ENCODE measurements at regions not wholly inside any gene's neighbourhood (a gene's known extent, or its start where the extent isn't known, plus 50 kb on each side); places are given as distances from the start of the nearest gene placed in this dataset.

GRCh38 chrX:13902406-13902805 is 85.5 kb upstream of the GPM6B start:
- Histone ChIP-seq H3K27me3 (ENCODE audit: control insufficient read depth, insufficient read depth, low read length) (no peaks in the 10 kb centered on the region), H3K36me3 (ENCODE audit: control insufficient read depth, insufficient read depth, low read length) (no peaks in the 10 kb centered on the region), H3K4me1 (ENCODE audit: control insufficient read depth, insufficient read depth, low read length) (no peaks in the 10 kb centered on the region), H3K4me3 (ENCODE audit: low read depth in 2 of 2, low read length in 2 of 2) (no peak overlapping the region), H3K27ac (ENCODE audit: low read length) (no peak overlapping the region), H3K9me3 (ENCODE audit: control insufficient read depth, insufficient read depth, low read depth, low read length) (no peaks in the 10 kb centered on the region)
- ChIA-PET POLR2A (interaction anchor here (0.7 kb wide), 1 partner anchor 1295 kb away, joined by 3 read pairs; no protein-coding TSS in a partner anchor), CTCF (no interaction called here)
- no peak for DNase-seq (ENCODE audit: low read depth, low spot score)
- ATAC-seq, result no peak
- in situ Hi-C loops (cut with HindIII; ENCODE audit: low pct_unique_long_range_greater_than_20kb, low sequenced_read_pairs) (no loop called here), intact Hi-C loops (cut with micrococcal nuclease; ENCODE audit: unreplicated experiment) (no loop called here)
- TF ChIP-seq CTCF (IDR thresholded peaks at IDR 0.05), result no peak
- no peak for TF ChIP-seq SIN3A (IDR thresholded peaks at IDR 0.05; ENCODE audit: borderline replicate concordance, insufficient read depth, low read depth, low read length)
- TF ChIP-seq, protein P1, sequence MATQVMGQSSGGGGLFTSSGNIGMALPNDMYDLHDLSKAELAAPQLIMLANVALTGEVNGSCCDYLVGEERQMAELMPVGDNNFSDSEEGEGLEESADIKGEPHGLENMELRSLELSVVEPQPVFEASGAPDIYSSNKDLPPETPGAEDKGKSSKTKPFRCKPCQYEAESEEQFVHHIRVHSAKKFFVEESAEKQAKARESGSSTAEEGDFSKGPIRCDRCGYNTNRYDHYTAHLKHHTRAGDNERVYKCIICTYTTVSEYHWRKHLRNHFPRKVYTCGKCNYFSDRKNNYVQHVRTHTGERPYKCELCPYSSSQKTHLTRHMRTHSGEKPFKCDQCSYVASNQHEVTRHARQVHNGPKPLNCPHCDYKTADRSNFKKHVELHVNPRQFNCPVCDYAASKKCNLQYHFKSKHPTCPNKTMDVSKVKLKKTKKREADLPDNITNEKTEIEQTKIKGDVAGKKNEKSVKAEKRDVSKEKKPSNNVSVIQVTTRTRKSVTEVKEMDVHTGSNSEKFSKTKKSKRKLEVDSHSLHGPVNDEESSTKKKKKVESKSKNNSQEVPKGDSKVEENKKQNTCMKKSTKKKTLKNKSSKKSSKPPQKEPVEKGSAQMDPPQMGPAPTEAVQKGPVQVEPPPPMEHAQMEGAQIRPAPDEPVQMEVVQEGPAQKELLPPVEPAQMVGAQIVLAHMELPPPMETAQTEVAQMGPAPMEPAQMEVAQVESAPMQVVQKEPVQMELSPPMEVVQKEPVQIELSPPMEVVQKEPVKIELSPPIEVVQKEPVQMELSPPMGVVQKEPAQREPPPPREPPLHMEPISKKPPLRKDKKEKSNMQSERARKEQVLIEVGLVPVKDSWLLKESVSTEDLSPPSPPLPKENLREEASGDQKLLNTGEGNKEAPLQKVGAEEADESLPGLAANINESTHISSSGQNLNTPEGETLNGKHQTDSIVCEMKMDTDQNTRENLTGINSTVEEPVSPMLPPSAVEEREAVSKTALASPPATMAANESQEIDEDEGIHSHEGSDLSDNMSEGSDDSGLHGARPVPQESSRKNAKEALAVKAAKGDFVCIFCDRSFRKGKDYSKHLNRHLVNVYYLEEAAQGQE (IDR thresholded peaks at IDR 0.05; ENCODE audit: insufficient read depth in 1 of 2, low read depth in 2 of 2, low read length in 1 of 2), result no peak
- TF ChIP-seq POLR2AphosphoS5 (IDR thresholded peaks at IDR 0.05; ENCODE audit: low read depth, low read length), result no peak
- TF ChIP-seq TCF7L2 (IDR thresholded peaks at IDR 0.05; ENCODE audit: low read depth, low read length), result no peak
- BruUV-seq (replicated peaks), result no TSS peak

DNA sequence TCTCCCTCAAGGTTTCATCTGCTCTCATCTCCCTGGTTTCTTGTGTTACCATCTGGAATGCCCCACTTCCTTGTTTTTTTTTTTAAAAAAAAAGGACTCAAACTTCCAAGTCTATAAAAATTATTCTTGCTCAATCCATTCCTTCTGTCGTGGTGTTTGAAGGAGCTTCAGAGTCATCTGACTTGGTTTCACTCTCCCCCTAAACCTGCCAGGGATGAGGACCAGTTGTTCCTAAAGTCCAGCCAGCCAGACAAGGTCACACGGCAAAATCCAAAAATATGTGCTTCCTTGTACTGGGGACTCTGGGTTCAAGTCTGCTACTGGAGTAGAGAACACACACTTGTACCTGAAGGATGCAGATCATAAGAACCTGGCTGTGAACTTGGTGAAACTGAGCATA is 84.5 kb upstream of the GPM6B start:
- no peaks in the 10 kb centered on the region for H3K9me3 ChIP-seq (ENCODE audit: control insufficient read depth, insufficient read depth, low read depth, low read length)
- no peaks in the 10 kb centered on the region for H3K4me1 ChIP-seq (ENCODE audit: control insufficient read depth, insufficient read depth, low read length)
- no peak overlapping the region for H3K27ac ChIP-seq (ENCODE audit: low read length)
- in situ Hi-C loops (cut with HindIII; ENCODE audit: low pct_unique_long_range_greater_than_20kb, low sequenced_read_pairs), result no loop called here
- ATAC-seq, result no peak
- H3K27me3 ChIP-seq (ENCODE audit: control insufficient read depth, insufficient read depth, low read length), result no peaks in the 10 kb centered on the region
- no peak for DNase-seq (ENCODE audit: low read depth, low spot score)
- POLR2A ChIA-PET, result no interaction called here
- no peaks in the 10 kb centered on the region for H3K36me3 ChIP-seq (ENCODE audit: control insufficient read depth, insufficient read depth, low read length)
- CTCF ChIA-PET, result no interaction called here
- BruUV-seq (replicated peaks), result no TSS peak
- no peak overlapping the region for H3K4me3 ChIP-seq (ENCODE audit: low read depth in 2 of 2, low read length in 2 of 2)
- intact Hi-C loops (cut with micrococcal nuclease; ENCODE audit: unreplicated experiment), result no loop called here
- TF ChIP-seq SIN3A (IDR thresholded peaks at IDR 0.05; ENCODE audit: borderline replicate concordance, insufficient read depth, low read depth, low read length), result no peak
- TF ChIP-seq, protein P1 (IDR thresholded peaks at IDR 0.05; ENCODE audit: insufficient read depth in 1 of 2, low read depth in 2 of 2, low read length in 1 of 2), result no peak
- TF ChIP-seq POLR2AphosphoS5 (IDR thresholded peaks at IDR 0.05; ENCODE audit: low read depth, low read length), result no peak
- TF ChIP-seq TCF7L2 (IDR thresholded peaks at IDR 0.05; ENCODE audit: low read depth, low read length), result no peak
- no peak for TF ChIP-seq CTCF (IDR thresholded peaks at IDR 0.05)
